ENCODE measurements at regions not wholly inside any gene's neighbourhood (a gene's known extent, or its start where the extent isn't known, plus 50 kb on each side); places are given as distances from the start of the nearest gene placed in this dataset.

GRCh38 chr17:52724578-52724977 is 566.1 kb upstream of the CA10 start:
- ATAC-seq (ENCODE audit: low FRiP score) (no peak), DNase-seq (ENCODE audit: low spot score) (no peak)
- TF ChIP-seq CTCF (IDR thresholded peaks at IDR 0.05) = no peak

GRCh38 chr17:52721910-52722309 is 563.4 kb upstream of the CA10 start:
- no peak for ATAC-seq (ENCODE audit: low FRiP score)
- DNase-seq (ENCODE audit: low spot score) = no peak

GRCh38 chr17:52710363-52710901 is 551.9 kb upstream of the CA10 start:
- ATAC-seq (ENCODE audit: low FRiP score) (no peak), DNase-seq (ENCODE audit: low spot score) (no peak)
- TF ChIP-seq CTCF (IDR thresholded peaks at IDR 0.05) = no peak

More at GRCh38 chr17:52721910-52722309, 563.4 kb upstream of the CA10 start:
- no peak for TF ChIP-seq CTCF (IDR thresholded peaks at IDR 0.05)

GRCh38 chr17:52709724-52710123 is 551.2 kb upstream of the CA10 start:
- ATAC-seq (ENCODE audit: low FRiP score) = no peak

GRCh38 chr17:52696362-52696761 is 537.8 kb upstream of the CA10 start:
- DNase-seq (ENCODE audit: low spot score) (no peak), ATAC-seq (ENCODE audit: low FRiP score) (no peak)
- no peak for TF ChIP-seq CTCF (IDR thresholded peaks at IDR 0.05)

More at GRCh38 chr17:52709724-52710123, 551.2 kb upstream of the CA10 start:
- no peak for TF ChIP-seq CTCF (IDR thresholded peaks at IDR 0.05)
- no peak for DNase-seq (ENCODE audit: low spot score)

- no peak for TF ChIP-seq CTCF (IDR thresholded peaks at IDR 0.05)
- DNase-seq (ENCODE audit: low spot score) (no peak), ATAC-seq (ENCODE audit: low FRiP score) (no peak)
These were observed 527.6 kb upstream of the CA10 start for GRCh38 chr17:52686140-52686539.

GRCh38 chr17:52681480-52681879 is 523.0 kb upstream of the CA10 start:
- DNase-seq (ENCODE audit: low spot score) (no peak), ATAC-seq (ENCODE audit: low FRiP score) (no peak)
- TF ChIP-seq CTCF (IDR thresholded peaks at IDR 0.05) = no peak
